ENCODE measurements at regions not wholly inside any gene's neighbourhood (a gene's known extent, or its start where the extent isn't known, plus 50 kb on each side); places are given as distances from the start of the nearest gene placed in this dataset.

GRCh38 chr2:15756882-15757819 lies 165.5 kb downstream of the DDX1 start:
- TF ChIP-seq CSRNP3 (CRISPR knock-in tag; IDR thresholded peaks at IDR 0.05) (no peak), ZFP3 (CRISPR knock-in tag; IDR thresholded peaks at IDR 0.05) (no peak), CSDC2 (CRISPR knock-in tag; IDR thresholded peaks at IDR 0.05) (no peak), TOX (CRISPR knock-in tag; IDR thresholded peaks at IDR 0.05; ENCODE audit: borderline replicate concordance) (no peak), ZNF70 (CRISPR knock-in tag; IDR thresholded peaks at IDR 0.05) (no peak), BACH2 (CRISPR knock-in tag; IDR thresholded peaks at IDR 0.05; ENCODE audit: borderline replicate concordance) (no peak), CREB5 (CRISPR knock-in tag; IDR thresholded peaks at IDR 0.05; ENCODE audit: low read depth) (no peak), TSHZ2 (CRISPR knock-in tag; IDR thresholded peaks at IDR 0.05) (no peak), ZNF8 (CRISPR knock-in tag; IDR thresholded peaks at IDR 0.05) (no peak), ARNTL (CRISPR knock-in tag; IDR thresholded peaks at IDR 0.05; ENCODE audit: borderline replicate concordance, low read depth) (no peak)
